H1 (cell line): ENCODE measurements at regions not wholly inside any gene's neighbourhood (a gene's known extent, or its start where the extent isn't known, plus 50 kb on each side); places are given as distances from the start of the nearest gene placed in this dataset.

ENCODE experiments used
- CTCF ChIA-PET: fragments of 300-600 bp; sonication (Branson Sonifier 250); formaldehyde crosslinking; loops from one replicate; lab custom pipeline; 2021; ENCODE audit not compliant: partially characterized antibody; lab: Charles Lee
- POLR2A ChIA-PET: fragments of 300-600 bp; sonication (Branson Sonifier 250); formaldehyde crosslinking; loops from one replicate; lab custom pipeline; 2021; ENCODE audit warnings: inconsistent platforms; ENCODE audit not compliant: partially characterized antibody; lab: Charles Lee
- DNase-seq, 2 experiments: peaks; one replicate each; pipeline versions ENCODE4 v3.0.0 to v3.0.0-alpha.2; 2010 to 2022; ENCODE audit warnings: low spot score in 2 of 2, low read depth in 1 of 2, mixed read lengths in 1 of 2
- FAIRE-seq: peaks from 2 replicates; lab custom pipeline; 2011; peaks lifted over from hg19 to GRCh38; lab: Jason Lieb, UNC
- H2AFZ ChIP-seq: 2 replicates; pipeline ENCODE4 v1.8.1; 2012; ENCODE audit warnings: low read length, inconsistent platforms
- H2AK5ac ChIP-seq: 2 replicates; pipeline ENCODE4 v1.6.1; 2013; ENCODE audit warnings: low read depth, low read length
- H2BK120ac ChIP-seq: replicated peaks from 2 replicates; pipeline ENCODE3; 2013; ENCODE audit warnings: low read depth, low read length, inconsistent platforms
- H2BK12ac ChIP-seq: 2 replicates; pipeline ENCODE4 v1.6.1; 2013; ENCODE audit warnings: low read depth, low read length
- H2BK15ac ChIP-seq: 2 replicates; pipeline ENCODE4 v1.6.1; 2013; ENCODE audit warnings: low read length
- H2BK20ac ChIP-seq: 2 replicates; pipeline ENCODE4 v1.6.1; 2013; ENCODE audit warnings: low read length
- H2BK5ac ChIP-seq: 2 replicates; pipeline ENCODE4 v1.6.1; 2013; ENCODE audit warnings: low read depth, low read length
- H3K14ac ChIP-seq: 2 replicates; pipeline ENCODE4 v1.6.1; 2013; ENCODE audit warnings: inconsistent platforms; ENCODE audit not compliant: insufficient read length
- H3K18ac ChIP-seq: 2 replicates; pipeline ENCODE4 v1.6.1; 2013; ENCODE audit warnings: low read length; ENCODE audit errors: extremely low read depth
- H3K23ac ChIP-seq: 2 replicates; pipeline ENCODE4 v1.6.1; 2013; ENCODE audit warnings: inconsistent platforms; ENCODE audit not compliant: insufficient read length
- H3K23me2 ChIP-seq: 2 replicates; pipeline ENCODE4 v1.6.1; 2013; ENCODE audit warnings: low read depth, low read length
- H3K27ac ChIP-seq: 2 replicates; pipeline ENCODE4 v1.6.1; 2011; ENCODE audit warnings: low read depth, low read length, inconsistent platforms
- H3K27me3 ChIP-seq, 4 experiments: replicated peaks in 1 of 4; 1 replicate in 1 of 4; 2 replicates in 3 of 4; pipeline versions ENCODE4 v1.6.1 to v1.8.1; 2011 to 2013; ENCODE audit warnings: low read length in 3 of 4, mild to moderate bottlenecking in 3 of 4, inconsistent platforms in 2 of 4, mixed read lengths in 2 of 4, moderate library complexity in 1 of 4; ENCODE audit not compliant: control insufficient read depth in 3 of 4, insufficient read depth in 3 of 4; ENCODE audit errors: extremely low read depth in 1 of 4
- H3K36me3 ChIP-seq, 4 experiments: 2 replicates each; pipeline versions ENCODE4 v1.6.1 to v1.8.1; 2011 to 2013; ENCODE audit warnings: mild to moderate bottlenecking in 4 of 4, low read length in 3 of 4, moderate library complexity in 2 of 4, control low read depth in 1 of 4, inconsistent platforms in 1 of 4; ENCODE audit not compliant: insufficient read depth in 4 of 4, control insufficient read depth in 2 of 4
- H3K4ac ChIP-seq: replicated peaks from 2 replicates; pipeline ENCODE3; 2013; ENCODE audit warnings: low read length, low read depth, mixed read lengths, inconsistent platforms; ENCODE audit not compliant: insufficient read length
- H3K4me1 ChIP-seq, 4 experiments: replicated peaks in 1 of 4; 1 replicate in 1 of 4; 2 replicates in 3 of 4; pipeline versions ENCODE4 v1.6.1 to v1.8.1; 2011 to 2013; ENCODE audit warnings: low read length in 3 of 4, inconsistent platforms in 2 of 4, mixed read lengths in 1 of 4; ENCODE audit not compliant: insufficient read depth in 4 of 4, control insufficient read depth in 3 of 4
- H3K4me2 ChIP-seq, 2 experiments: 2 replicates each; pipeline versions ENCODE4 v1.6.1 to v1.8.1; 2011 to 2013; ENCODE audit warnings: low read depth in 2 of 2, low read length in 2 of 2, control low read depth in 1 of 2, inconsistent platforms in 1 of 2, mild to moderate bottlenecking in 1 of 2; ENCODE audit not compliant: insufficient read depth in 1 of 2
- H3K4me3 ChIP-seq, 4 experiments: fragments of 200-600, 300-600 bp in 1 of 4; sonication (generic), shearing (Covaris generic), sonication (Bioruptor Twin) in 1 of 4; 2 replicates each; pipeline versions ENCODE4 v1.5.1 to v1.8.1; 2011 to 2016; ENCODE audit warnings: low read length in 4 of 4, low read depth in 3 of 4, control low read depth in 2 of 4, inconsistent platforms in 2 of 4, mild to moderate bottlenecking in 2 of 4, mixed read lengths in 1 of 4, moderate library complexity in 1 of 4; ENCODE audit not compliant: insufficient read depth in 2 of 4; ENCODE audit errors: extremely low read depth in 1 of 4
- H3K56ac ChIP-seq: replicated peaks from 2 replicates; pipeline ENCODE3; 2013; ENCODE audit warnings: low read depth, mild to moderate bottlenecking, mixed read lengths, low read length, inconsistent platforms; ENCODE audit not compliant: insufficient read length
- H3K79me1 ChIP-seq: 2 replicates; pipeline ENCODE4 v1.6.1; 2013; ENCODE audit warnings: low read depth, low read length, control low read depth
- H3K79me2 ChIP-seq, 2 experiments: 2 replicates each; pipeline versions ENCODE4 v1.6.1 to v1.8.1; 2012 to 2013; ENCODE audit warnings: low read length in 2 of 2, mild to moderate bottlenecking in 2 of 2, inconsistent platforms in 1 of 2; ENCODE audit not compliant: insufficient read depth in 2 of 2, control insufficient read depth in 1 of 2
- H3K9ac ChIP-seq, 4 experiments: replicated peaks in 1 of 4; 1 replicate in 1 of 4; 2 replicates in 3 of 4; pipeline versions ENCODE4 v1.6.1 to v1.8.1; 2011 to 2013; ENCODE audit warnings: low read depth in 3 of 4, low read length in 3 of 4, control low read depth in 2 of 4, mild to moderate bottlenecking in 2 of 4, moderate library complexity in 2 of 4, inconsistent platforms in 1 of 4; ENCODE audit errors: extremely low read depth in 1 of 4
- H3K9me3 ChIP-seq, 2 experiments: 2 replicates each; pipeline versions ENCODE4 v1.6.1 to v1.8.1; 2012 to 2013; ENCODE audit warnings: mild to moderate bottlenecking in 2 of 2, moderate library complexity in 2 of 2, control low read depth in 1 of 2, inconsistent platforms in 1 of 2, low read depth in 1 of 2, low read length in 1 of 2, mixed read lengths in 1 of 2; ENCODE audit not compliant: insufficient read depth in 2 of 2
- H4K20me1 ChIP-seq, 2 experiments: replicated peaks in 1 of 2; 2 replicates each; pipeline versions ENCODE3 to v1.8.1; 2011 to 2013; ENCODE audit warnings: inconsistent platforms in 2 of 2, low read length in 2 of 2, mild to moderate bottlenecking in 1 of 2; ENCODE audit not compliant: insufficient read depth in 2 of 2, control insufficient read depth in 1 of 2
- H4K5ac ChIP-seq: 2 replicates; pipeline ENCODE4 v1.6.1; 2013; ENCODE audit warnings: low read length, low read depth, mixed read lengths, inconsistent platforms; ENCODE audit not compliant: insufficient read length
- H4K8ac ChIP-seq: 2 replicates; pipeline ENCODE4 v1.8.0; 2013; ENCODE audit warnings: mild to moderate bottlenecking, moderate library complexity, low read length, inconsistent platforms; ENCODE audit not compliant: insufficient read depth; ENCODE audit errors: extremely low read depth
- H4K91ac ChIP-seq: replicated peaks from 2 replicates; pipeline ENCODE3; 2013; ENCODE audit warnings: low read length, mixed read lengths, inconsistent platforms; ENCODE audit not compliant: insufficient read length
- CHD1 ChIP-seq: IDR thresholded peaks from 2 replicates; pipeline ENCODE4 v1.6.1; 2012; ENCODE audit warnings: low read depth, low read length, improper control_type of control experiment
- FOSL1 ChIP-seq: IDR thresholded peaks from 2 replicates; pipeline ENCODE4 v1.6.1; 2011; ENCODE audit warnings: mild to moderate bottlenecking, low read depth, low read length, moderate library complexity; ENCODE audit not compliant: insufficient read depth
- MAFK ChIP-seq: IDR thresholded peaks from 2 replicates; pipeline ENCODE4 v1.6.1; 2012; ENCODE audit warnings: low read depth, mild to moderate bottlenecking, improper control_type of control experiment, low read length
- RFX5 ChIP-seq: IDR thresholded peaks from 2 replicates; pipeline ENCODE4 v1.6.1; 2011; ENCODE audit warnings: low read depth, low read length, improper control_type of control experiment, borderline replicate concordance
- SIN3A ChIP-seq, 2 experiments: IDR thresholded peaks in 1 of 2; conservative IDR thresholded peaks in 1 of 2; 2 replicates each; pipeline ENCODE4 v1.6.1; 2011 to 2012; ENCODE audit warnings: low read length in 2 of 2, improper control_type of control experiment in 1 of 2, low read depth in 1 of 2, mild to moderate bottlenecking in 1 of 2
- SP4 ChIP-seq: IDR thresholded peaks from 2 replicates; pipeline ENCODE4 v1.6.1; 2012; ENCODE audit warnings: low read length, inconsistent platforms
- WGBS, 2 experiments: shearing (Covaris generic) in 1 of 2; methylation state at CpG; one replicate each; pipeline versions ENCODE4 v1.1.6 to v1.1.7; 2013 to 2015; ENCODE audit warnings: low lambda C conversion rate in 2 of 2, mixed read lengths in 2 of 2, inconsistent platforms in 1 of 2, low coverage in 1 of 2, missing lambda C conversion rate in 1 of 2; ENCODE audit not compliant: insufficient replicate concordance in 2 of 2, insufficient coverage in 1 of 2, insufficient read length in 1 of 2; ENCODE audit errors: extremely low coverage in 1 of 2, missing lambda C conversion rate in 1 of 2; 5-methylcytosine and 5-hydroxymethylcytosine counted together

- Histone ChIP-seq H3K23me2 (no peaks in the 10 kb centered on the region), H3K4me2 (no peak overlapping the region), H3K56ac (no peak overlapping the region), H2BK12ac (no peak overlapping the region), H3K14ac (no peak overlapping the region), H2BK5ac (no peak overlapping the region), H4K91ac (no peak overlapping the region), H3K27ac (no peak overlapping the region), H2BK120ac (no peak overlapping the region), H2AK5ac (no peak overlapping the region), H2BK15ac (no peak overlapping the region), H4K8ac (no peak overlapping the region), H3K27me3 (no peaks in the 10 kb centered on the region), H3K23ac (no peak overlapping the region), H3K4me1 (peaks cover 0 to 4% (median 0%) of the 10 kb centered on the region in 4 experiments; a peak in 1 of 7 replicates), H2AFZ (0 out of 2 replicates have a peak overlapping the region, but pooled peaks have one; percentile 27), H3K4ac (no peak overlapping the region), H2BK20ac (no peak overlapping the region), H3K79me2 (no peaks in the 10 kb centered on the region), H3K4me3 (no peak overlapping the region), H3K79me1 (no peaks in the 10 kb centered on the region), H4K5ac (no peak overlapping the region), H3K36me3 (no peaks in the 10 kb centered on the region), H3K9ac (no peak overlapping the region; a peak in 1 of 7 replicates), H4K20me1 (no peaks in the 10 kb centered on the region), H3K9me3 (no peaks in the 10 kb centered on the region), H3K18ac (no peak overlapping the region)
- FAIRE-seq (no peak), DNase-seq (no peak)
- WGBS, 2 experiments: 95% methylated on average over 7 of the region's 7 CpGs; no CpG with 5 or more reads in 1 of the 2 experiments
- ChIA-PET POLR2A (no interaction called here), CTCF (interaction anchor here (1.7 kb wide), 1 partner anchor 18 kb away, joined by 3 read pairs; no protein-coding TSS in a partner anchor)
- TF ChIP-seq FOSL1 (no peak), RFX5 (no peak), SP4 (no peak), SIN3A (conservative IDR thresholded peaks at IDR 0.05 in 1 of 2, IDR thresholded peaks at IDR 0.05 in 1 of 2; ENCODE audit: low read depth in 1 of 2, low read length in 2 of 2) (no peak), MAFK (no peak), CHD1 (no peak)
Observed at GRCh38 chr21:16070207-16070651, 340.4 kb downstream of the USP25 start.
